Suprapubic skin (tissue), 4 donors: ENCODE measurements at regions not wholly inside any gene's neighbourhood (a gene's known extent, or its start where the extent isn't known, plus 50 kb on each side); places are given as distances from the start of the nearest gene placed in this dataset.
A peak's percentile ranks its signal among the peaks of the same experiment; 100 is the strongest.

ENCODE experiments used
- CTCF ChIP-seq, 2 donors: fragments of 200-600 bp in 1 of 2; fragments of 450-650 bp in 1 of 2; sonication (generic) in 1 of 2; IDR thresholded peaks; one replicate each; pipeline ENCODE4 v1.5.1; 2016 to 2019; ENCODE audit warnings: antibody characterized with exemption in 2 of 2, mild to moderate bottlenecking in 1 of 2, moderate library complexity in 1 of 2
- EP300 ChIP-seq: sonication (generic); formaldehyde crosslinking; IDR thresholded peaks from one replicate; pipeline ENCODE4 v1.6.1; 2017; ENCODE audit warnings: antibody characterized with exemption
- POLR2AphosphoS5 ChIP-seq, 3 donors: sonication (generic); formaldehyde crosslinking; IDR thresholded peaks; one replicate each; pipeline ENCODE4 v1.6.1; 2017; ENCODE audit warnings: antibody characterized with exemption in 3 of 3

DNA sequence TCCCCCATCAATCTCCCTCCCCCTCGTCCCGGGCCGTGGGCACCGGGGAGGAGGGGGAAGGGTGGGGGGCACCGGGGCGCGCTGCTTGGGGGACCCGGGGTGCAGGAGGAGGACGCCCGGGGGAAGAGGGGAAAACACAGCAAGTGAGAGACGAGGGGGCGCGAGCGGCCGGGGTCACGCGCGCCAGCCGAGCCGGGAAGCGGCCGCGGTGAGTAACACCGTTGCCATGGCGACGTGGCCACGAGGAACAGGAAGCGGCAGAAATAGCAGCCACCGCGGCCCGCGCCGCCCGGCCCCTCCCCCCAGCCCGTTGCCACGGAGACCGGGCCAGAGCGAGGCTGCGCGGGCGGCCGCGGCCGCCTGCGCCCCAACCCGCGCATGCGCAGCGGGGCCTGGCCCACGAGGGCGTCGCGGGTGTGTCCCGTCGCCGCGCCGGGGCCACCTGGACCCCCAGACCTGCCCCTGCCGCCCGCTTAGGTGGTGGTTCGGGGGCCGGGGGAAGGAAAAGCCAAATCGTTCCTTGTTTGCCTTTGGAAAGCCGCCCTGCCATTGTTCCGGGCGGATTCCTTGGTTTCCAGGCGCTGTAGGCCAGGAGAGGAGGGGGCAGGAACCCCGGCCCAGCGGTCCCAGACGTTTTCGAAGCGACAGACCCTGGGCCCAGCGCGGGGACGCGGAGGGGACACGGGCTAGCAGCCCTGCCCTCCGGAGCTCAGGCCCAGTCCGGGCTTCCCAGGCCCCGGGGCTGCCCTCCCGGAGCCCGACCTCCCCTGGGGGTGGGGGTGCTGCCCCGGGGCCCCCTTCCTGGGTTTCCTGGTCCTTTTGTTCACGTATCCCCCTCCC is 207.1 kb downstream of the C9orf50 start:
- no peak for TF ChIP-seq CTCF (IDR thresholded peaks at IDR 0.05)
- peak; percentile 24 to 70 (median 65) for TF ChIP-seq POLR2AphosphoS5 (IDR thresholded peaks at IDR 0.05)
- TF ChIP-seq EP300 = no peak
